ENCODE measurements at regions not wholly inside any gene's neighbourhood (a gene's known extent, or its start where the extent isn't known, plus 50 kb on each side); places are given as distances from the start of the nearest gene placed in this dataset.

- TF ChIP-seq CTCF (IDR thresholded peaks at IDR 0.05): no peak
- no peak for TF ChIP-seq POLR2A (IDR thresholded peaks at IDR 0.05)
These were observed 86.8 kb downstream of the HLX start for GRCh38 chr1:220966041-220966440.

All from body of pancreas (tissue), 4 donors.